SK-N-MC (cell line): ENCODE measurements at regions not wholly inside any gene's neighbourhood (a gene's known extent, or its start where the extent isn't known, plus 50 kb on each side); places are given as distances from the start of the nearest gene placed in this dataset.

ENCODE experiments used
- DNase-seq: peaks from one replicate; pipeline ENCODE4 v3.0.0-alpha.2; 2011; ENCODE audit warnings: low read depth, low spot score
- H3K27ac ChIP-seq: fragments of 200-600 bp; sonication (generic); 2 replicates; pipeline ENCODE4 v1.5.1; 2016; ENCODE audit warnings: mixed run types
- H3K36me3 ChIP-seq: fragments of 200-600 bp; sonication (generic); 2 replicates; pipeline ENCODE4 v1.6.1; 2017; ENCODE audit warnings: antibody characterized with exemption, low read length, mixed read lengths; ENCODE audit not compliant: insufficient read depth
- H3K4me3 ChIP-seq: fragments of 200-600 bp; sonication (generic); 2 replicates; pipeline ENCODE4 v1.5.1; 2016
- H3K9ac ChIP-seq: fragments of 200-600 bp; sonication (generic); 2 replicates; pipeline ENCODE4 v1.8.0; 2017; ENCODE audit warnings: mixed run types, mixed read lengths; ENCODE audit not compliant: insufficient read length
- H3K9me3 ChIP-seq: fragments of 200-600 bp; sonication (generic); 2 replicates; pipeline ENCODE4 v1.6.1; 2017; ENCODE audit warnings: low read depth, mild to moderate bottlenecking, antibody characterized with exemption, low read length, moderate library complexity, mixed read lengths
- EZH2 ChIP-seq: fragments of 200-600 bp; sonication (generic); IDR thresholded peaks from one replicate; pipeline ENCODE4 v1.6.1; 2017; ENCODE audit warnings: antibody characterized with exemption
- FOXP2 ChIP-seq: optimal IDR thresholded peaks from 2 replicates; pipeline ENCODE3; 2011; ENCODE audit warnings: mild to moderate bottlenecking, moderate library complexity; ENCODE audit not compliant: insufficient read depth; ENCODE audit errors: extremely low read length, control extremely low read depth
- POLR2AphosphoS5 ChIP-seq: IDR thresholded peaks from 2 replicates; pipeline ENCODE4 v1.6.1; 2012; ENCODE audit warnings: mild to moderate bottlenecking, low read depth, low read length, borderline replicate concordance

DNA sequence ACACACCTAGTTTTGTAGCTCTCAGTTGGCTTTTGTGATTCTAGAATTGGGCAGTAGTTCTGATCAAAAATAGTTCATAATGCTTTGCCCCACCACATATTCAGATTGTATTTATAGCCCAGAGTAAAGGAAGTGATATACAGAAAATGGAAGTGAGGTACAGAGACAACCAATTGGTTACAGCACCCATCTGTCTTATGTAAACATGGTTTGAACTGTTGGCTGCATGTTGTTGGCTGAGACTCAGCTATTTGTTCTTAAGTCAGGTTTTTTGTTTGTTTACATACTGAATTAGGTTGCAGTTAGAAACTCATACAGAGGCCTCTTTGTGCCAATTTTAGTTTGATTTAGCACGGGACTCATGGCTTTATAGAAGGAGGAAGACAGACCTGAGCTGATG, 158.9 kb upstream of the GPR26 start:
- no peak for DNase-seq

DNA sequence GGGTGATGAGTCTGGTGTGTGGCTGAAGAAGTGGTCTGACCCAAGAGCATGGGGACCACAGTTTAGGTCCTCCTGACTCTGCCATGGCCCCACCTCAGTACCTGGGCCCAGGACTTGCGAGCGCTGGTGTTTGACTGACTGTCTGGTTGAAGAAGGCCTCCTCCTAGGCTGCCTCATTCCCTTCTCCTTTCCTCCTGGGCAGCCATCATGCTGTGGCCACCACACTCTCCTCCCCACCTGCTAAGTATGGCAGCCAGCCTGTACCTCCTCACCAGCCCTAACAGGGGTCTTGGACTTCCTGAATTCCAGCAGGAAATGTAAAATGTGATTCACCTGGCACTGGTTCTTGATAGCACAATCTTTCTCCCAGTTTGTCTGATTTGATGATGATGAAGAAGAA, 156.8 kb upstream of the GPR26 start:
- H3K27ac ChIP-seq: no peak overlapping the region
- no peaks in the 10 kb centered on the region for H3K36me3 ChIP-seq
- no peak overlapping the region for H3K9ac ChIP-seq
- H3K9me3 ChIP-seq: no peaks in the 10 kb centered on the region
- no peak overlapping the region for H3K4me3 ChIP-seq
- TF ChIP-seq FOXP2: no peak
- no peak for TF ChIP-seq POLR2AphosphoS5
- no peak for TF ChIP-seq EZH2
- DNase-seq: no peak

More for the DNA sequence above, 158.9 kb upstream of the GPR26 start:
- Histone ChIP-seq H3K27ac (no peak overlapping the region), H3K4me3 (no peak overlapping the region), H3K9me3 (no peaks in the 10 kb centered on the region), H3K36me3 (no peaks in the 10 kb centered on the region), H3K9ac (no peak overlapping the region)
- TF ChIP-seq POLR2AphosphoS5 (no peak), FOXP2 (no peak), EZH2 (no peak)

DNA sequence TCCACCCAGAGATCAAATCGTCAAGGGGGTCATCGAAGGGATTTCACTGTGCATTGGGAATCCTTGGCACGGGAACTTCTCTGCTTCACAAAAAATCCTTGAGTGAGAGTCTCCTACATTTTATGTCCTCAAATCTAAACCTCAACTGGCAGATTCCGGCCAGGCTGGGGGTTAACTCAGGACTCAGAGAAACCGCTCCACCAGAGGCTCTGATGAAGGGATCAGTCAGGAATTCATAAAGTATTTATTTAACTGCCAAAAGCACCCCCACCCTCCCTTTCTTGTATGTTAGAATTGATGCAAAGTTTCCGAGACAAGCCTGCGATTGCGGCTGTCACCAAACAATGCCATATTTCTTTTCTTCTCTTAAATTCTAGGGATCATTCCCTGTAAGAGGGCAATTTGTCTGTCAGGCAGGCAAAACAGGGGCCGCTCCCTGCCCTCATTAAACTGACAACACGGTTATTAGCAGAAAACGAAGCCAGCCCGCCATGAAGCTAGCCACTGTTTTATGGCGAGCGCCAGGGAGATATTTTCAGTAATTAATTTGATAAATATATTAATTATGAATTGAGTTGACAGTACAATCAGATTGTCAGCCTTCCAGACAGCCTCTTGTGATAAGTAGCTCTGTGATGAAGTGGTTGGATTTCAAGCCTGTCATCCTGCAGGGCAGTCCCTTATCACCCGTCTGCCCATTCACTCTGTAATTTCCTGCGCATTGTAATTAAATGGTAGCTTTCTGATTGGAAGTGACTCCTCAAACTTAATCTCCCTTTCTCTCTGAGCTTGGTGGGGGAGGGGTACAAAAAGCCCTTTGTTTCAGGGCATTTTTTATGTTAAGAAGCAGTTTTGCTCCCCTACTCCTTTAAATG, 153.0 kb upstream of the GPR26 start:
- DNase-seq: no peak
- Histone ChIP-seq H3K9ac (no peak overlapping the region), H3K36me3 (no peaks in the 10 kb centered on the region), H3K9me3 (no peaks in the 10 kb centered on the region), H3K27ac (no peak overlapping the region), H3K4me3 (no peak overlapping the region)
- no peak for TF ChIP-seq FOXP2
- no peak for TF ChIP-seq EZH2
- TF ChIP-seq POLR2AphosphoS5: no peak

DNA sequence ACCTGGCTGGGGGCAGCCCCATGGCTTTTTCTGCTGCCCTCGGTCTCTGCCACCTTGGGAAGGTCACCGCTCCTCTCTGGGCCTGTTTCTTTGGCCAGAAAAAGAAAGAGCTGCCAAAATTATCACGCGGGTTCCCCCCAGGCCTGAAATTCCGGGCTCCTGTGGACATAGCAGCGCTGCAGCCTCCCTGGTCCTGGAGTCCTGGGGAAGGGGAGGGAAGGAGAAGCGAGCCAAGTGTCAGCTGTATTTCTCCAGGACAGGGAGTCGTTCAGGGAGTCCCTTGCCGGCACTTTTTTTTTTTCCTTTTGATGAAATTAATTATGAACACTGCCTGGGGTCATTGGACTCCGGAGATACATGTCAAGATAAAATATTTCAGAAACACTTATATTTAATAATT, 152.3 kb upstream of the GPR26 start:
- no peak overlapping the region for H3K4me3 ChIP-seq
- no peak for DNase-seq
- no peak overlapping the region for H3K9ac ChIP-seq
- TF ChIP-seq POLR2AphosphoS5 (no peak), FOXP2 (no peak), EZH2 (no peak)
- H3K27ac ChIP-seq: no peak overlapping the region
- no peaks in the 10 kb centered on the region for H3K9me3 ChIP-seq
- H3K36me3 ChIP-seq: no peaks in the 10 kb centered on the region

DNA sequence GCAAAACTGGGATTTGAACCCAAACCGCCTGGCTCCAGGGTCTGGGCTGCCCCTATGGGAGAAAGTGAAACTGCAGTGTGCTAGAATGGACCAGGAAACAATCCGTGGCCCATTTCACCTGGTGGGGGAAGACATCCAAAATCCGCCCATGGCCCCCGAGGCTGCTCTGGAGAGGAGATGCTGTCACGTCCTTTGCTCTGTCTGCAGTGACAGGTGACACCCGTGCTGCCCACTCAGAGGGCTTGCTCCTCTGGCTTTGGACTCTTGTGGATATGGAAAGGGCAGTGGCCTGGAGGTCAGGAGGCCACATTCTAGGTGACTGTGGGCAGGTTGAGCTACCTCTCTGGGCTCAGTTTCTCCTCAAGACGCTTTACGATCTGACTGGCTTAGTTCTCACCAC, 151.2 kb upstream of the GPR26 start:
- no peak overlapping the region for H3K9ac ChIP-seq
- no peaks in the 10 kb centered on the region for H3K36me3 ChIP-seq
- DNase-seq: no peak
- TF ChIP-seq EZH2 (no peak), POLR2AphosphoS5 (no peak), FOXP2 (no peak)
- H3K4me3 ChIP-seq: no peak overlapping the region
- no peak overlapping the region for H3K27ac ChIP-seq
- no peaks in the 10 kb centered on the region for H3K9me3 ChIP-seq

DNA sequence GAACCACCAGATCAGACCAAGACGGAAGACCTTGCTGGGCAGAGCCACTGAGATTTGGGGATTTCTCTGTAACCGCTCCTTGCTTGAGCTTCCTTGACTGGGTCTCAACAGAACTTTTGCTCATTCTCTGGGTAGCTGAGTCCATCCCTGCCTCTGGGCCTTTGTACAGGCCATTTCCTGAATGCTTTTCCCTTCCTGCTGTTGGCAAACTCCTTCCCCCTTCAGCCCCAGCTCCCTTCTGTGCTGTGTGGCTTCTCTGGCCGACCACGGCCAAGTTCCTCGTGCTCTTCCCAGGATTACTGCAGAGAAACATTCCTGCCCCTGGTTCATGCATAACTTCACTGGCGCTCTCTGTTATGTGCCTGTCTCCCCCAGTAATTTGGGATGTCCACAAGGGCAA, 150.5 kb upstream of the GPR26 start:
- no peak overlapping the region for H3K27ac ChIP-seq
- TF ChIP-seq EZH2 (no peak), POLR2AphosphoS5 (no peak), FOXP2 (no peak)
- H3K9ac ChIP-seq: no peak overlapping the region
- no peak overlapping the region for H3K4me3 ChIP-seq
- no peak for DNase-seq
- H3K9me3 ChIP-seq: no peaks in the 10 kb centered on the region
- no peaks in the 10 kb centered on the region for H3K36me3 ChIP-seq

DNA sequence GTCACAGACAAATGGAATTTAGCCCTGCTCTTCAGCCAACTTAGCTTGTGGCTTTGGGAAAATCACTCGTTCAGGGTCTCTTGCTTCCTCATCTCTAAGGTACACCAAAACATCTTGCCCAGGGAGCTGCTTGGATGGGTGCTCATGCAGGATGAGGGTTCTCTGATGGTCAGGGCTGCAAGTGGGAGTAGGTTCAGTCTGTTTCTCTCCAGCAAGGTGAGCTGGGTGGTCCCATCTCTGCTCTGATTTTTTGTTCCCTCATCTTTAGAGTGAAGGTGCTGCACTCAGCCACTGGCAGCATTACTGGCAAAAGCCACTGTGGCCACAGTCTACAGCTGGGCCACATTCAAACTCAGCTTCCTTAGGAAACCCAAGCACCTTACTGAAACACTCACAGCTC, 149.9 kb upstream of the GPR26 start:
- H3K36me3 ChIP-seq: no peaks in the 10 kb centered on the region
- no peak for TF ChIP-seq FOXP2
- TF ChIP-seq EZH2: no peak
- TF ChIP-seq POLR2AphosphoS5: no peak
- no peak for DNase-seq
- no peak overlapping the region for H3K9ac ChIP-seq
- no peak overlapping the region for H3K27ac ChIP-seq
- H3K4me3 ChIP-seq: no peak overlapping the region
- H3K9me3 ChIP-seq: no peaks in the 10 kb centered on the region

DNA sequence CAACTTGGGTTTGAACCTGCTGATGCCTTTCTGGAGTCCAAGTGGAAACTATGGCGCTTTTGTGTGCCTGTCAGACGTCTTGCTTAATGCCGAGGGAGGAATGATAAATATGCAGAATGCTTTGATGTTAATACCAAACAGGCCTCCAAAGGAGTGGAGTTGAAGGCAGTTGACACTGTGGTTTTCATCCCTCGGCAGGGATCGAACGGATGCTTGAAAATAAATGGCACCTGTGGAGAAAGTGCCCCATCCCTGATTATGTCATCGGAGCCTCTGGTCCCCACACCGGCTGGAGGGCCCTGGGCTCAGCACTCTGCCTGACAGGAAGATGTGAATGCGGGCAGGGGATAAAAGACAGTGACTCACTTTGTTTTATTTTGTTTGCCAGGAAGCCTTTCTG, 148.7 kb upstream of the GPR26 start:
- Histone ChIP-seq H3K9ac (no peak overlapping the region), H3K9me3 (no peaks in the 10 kb centered on the region), H3K4me3 (no peak overlapping the region), H3K36me3 (no peaks in the 10 kb centered on the region), H3K27ac (no peak overlapping the region)
- TF ChIP-seq POLR2AphosphoS5: no peak
- TF ChIP-seq EZH2: no peak
- TF ChIP-seq FOXP2: no peak
- no peak for DNase-seq

DNA sequence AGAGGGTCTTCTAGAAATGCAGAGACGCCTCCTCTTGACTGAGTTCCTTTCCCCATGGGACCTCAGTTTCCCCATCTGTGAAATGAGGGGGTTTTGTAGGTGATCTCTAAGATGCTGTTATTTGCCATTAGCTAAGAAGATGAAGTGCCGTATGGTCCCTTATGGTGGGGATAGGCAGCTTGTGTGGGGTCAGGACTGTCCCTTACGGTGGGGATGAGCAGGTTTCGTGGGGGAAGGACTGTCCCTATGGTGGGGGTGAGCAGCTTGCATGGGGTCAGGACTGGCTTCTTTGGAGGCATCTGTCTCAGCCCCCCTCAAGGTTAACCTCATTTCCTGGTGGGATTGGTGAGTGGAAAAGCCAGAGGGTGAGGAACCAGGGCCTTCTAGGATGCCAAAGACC, 148.3 kb upstream of the GPR26 start:
- H3K9ac ChIP-seq: no peak overlapping the region
- no peaks in the 10 kb centered on the region for H3K36me3 ChIP-seq
- no peak overlapping the region for H3K27ac ChIP-seq
- no peaks in the 10 kb centered on the region for H3K9me3 ChIP-seq
- DNase-seq: no peak
- TF ChIP-seq POLR2AphosphoS5 (no peak), FOXP2 (no peak), EZH2 (no peak)
- H3K4me3 ChIP-seq: no peak overlapping the region
